Kidney (tissue), 13 donors: ENCODE measurements at regions not wholly inside any gene's neighbourhood (a gene's known extent, or its start where the extent isn't known, plus 50 kb on each side); places are given as distances from the start of the nearest gene placed in this dataset.

Source experiments
- DNase-seq, 5 donors: peaks; one replicate each; pipeline ENCODE4 v3.0.0-alpha.2; 2013 to 2020
- FAIRE-seq: peaks from 2 replicates; lab custom pipeline; 2012; peaks lifted over from hg19 to GRCh38; lab: Jason Lieb, UNC
- H3K27ac ChIP-seq, 2 donors: one replicate each; pipeline ENCODE4 v1.7.0; 2013; ENCODE audit warnings: low read depth in 2 of 2, low read length in 2 of 2, inconsistent platforms in 1 of 2
- H3K27me3 ChIP-seq: one replicate; pipeline ENCODE4 v1.7.1; 2013; ENCODE audit warnings: low read length, inconsistent platforms; ENCODE audit not compliant: control insufficient read depth, insufficient read depth
- H3K36me3 ChIP-seq, 3 donors: one replicate each; pipeline versions ENCODE4 v1.7.0 to v1.7.1; 2013; ENCODE audit warnings: low read length in 3 of 3, control low read depth in 1 of 3, inconsistent platforms in 1 of 3; ENCODE audit not compliant: insufficient read depth in 3 of 3, control insufficient read depth in 2 of 3
- H3K4me1 ChIP-seq, 3 donors: one replicate each; pipeline versions ENCODE4 v1.7.0 to v1.7.1; 2013; ENCODE audit warnings: low read length in 3 of 3, inconsistent platforms in 1 of 3, low read depth in 1 of 3; ENCODE audit not compliant: control insufficient read depth in 2 of 3, insufficient read depth in 2 of 3
- H3K4me3 ChIP-seq, 3 donors: one replicate each; pipeline versions ENCODE4 v1.7.0 to v1.8.1; 2013; ENCODE audit warnings: low read length in 3 of 3, control low read depth in 1 of 3, inconsistent platforms in 1 of 3
- H3K9ac ChIP-seq, 3 donors: one replicate each; pipeline versions ENCODE4 v1.7.0 to v1.7.1; 2013; ENCODE audit warnings: low read length in 3 of 3, control low read depth in 1 of 3, inconsistent platforms in 1 of 3
- H3K9me3 ChIP-seq, 3 donors: one replicate each; pipeline versions ENCODE4 v1.7.0 to v1.7.1; 2013; ENCODE audit warnings: low read length in 3 of 3, control low read depth in 1 of 3, inconsistent platforms in 1 of 3; ENCODE audit not compliant: control insufficient read depth in 2 of 3, insufficient read depth in 1 of 3
- CTCF ChIP-seq: IDR thresholded peaks from 3 replicates; pipeline ENCODE4 v1.5.1; 2012; ENCODE audit warnings: mild to moderate bottlenecking, moderate library complexity, borderline replicate concordance; ENCODE audit not compliant: insufficient read depth; ENCODE audit errors: extremely low read depth
- intact Hi-C: fragments of 100-400 bp; cut with DNase I; formaldehyde crosslinking; loops from one replicate; pipeline ENCODE4 v1.11.1; 2022
- donor health status: control.
- donor health status: control.
- donor health status: control.
- donor health status: control.
- donor health status: control.
- donor health status: DM: yes; HTN: yes; CAD: no.
- donor health status: Normal renal cell carcinoma (clear cell type).

- FAIRE-seq (no peak), DNase-seq (no peak)
- Histone ChIP-seq H3K9me3 (peaks cover 0 to 7% (median 0%) of the 10 kb centered on the region in 3 donors), H3K9ac (no peak overlapping the region), H3K4me3 (no peak overlapping the region), H3K27me3 (no peaks in the 10 kb centered on the region), H3K27ac (no peak overlapping the region), H3K36me3 (no peaks in the 10 kb centered on the region), H3K4me1 (no peaks in the 10 kb centered on the region)
- intact Hi-C loops: no loop called here
- TF ChIP-seq CTCF: no peak
Observed at GRCh38 chr4:152187693-152188092, 348.2 kb downstream of the FBXW7 start.

GRCh38 chr4:152185786-152186550 is 349.9 kb downstream of the FBXW7 start:
- H3K9me3 ChIP-seq: peaks cover 0 to 7% (median 0%) of the 10 kb centered on the region in 3 donors
- no peak overlapping the region for H3K4me3 ChIP-seq
- no peaks in the 10 kb centered on the region for H3K36me3 ChIP-seq
- intact Hi-C loops: no loop called here
- DNase-seq (no peak), FAIRE-seq (no peak)
- H3K27ac ChIP-seq: no peak overlapping the region
- H3K27me3 ChIP-seq: no peaks in the 10 kb centered on the region
- H3K9ac ChIP-seq: no peak overlapping the region
- no peaks in the 10 kb centered on the region for H3K4me1 ChIP-seq
- TF ChIP-seq CTCF: no peak

GRCh38 chr4:152181150-152181549 is 354.7 kb downstream of the FBXW7 start:
- Histone ChIP-seq H3K36me3 (no peaks in the 10 kb centered on the region), H3K9ac (no peak overlapping the region), H3K4me1 (no peaks in the 10 kb centered on the region), H3K27me3 (no peaks in the 10 kb centered on the region), H3K9me3 (peaks cover 0 to 7% (median 0%) of the 10 kb centered on the region in 3 donors), H3K27ac (no peak overlapping the region), H3K4me3 (no peak overlapping the region)
- intact Hi-C loops: no loop called here
- DNase-seq (no peak), FAIRE-seq (no peak)
- no peak for TF ChIP-seq CTCF
